B cell (primary cell): ENCODE measurements at regions not wholly inside any gene's neighbourhood (a gene's known extent, or its start where the extent isn't known, plus 50 kb on each side); places are given as distances from the start of the nearest gene placed in this dataset.

ENCODE experiments used
- CTCF ChIP-seq: fragments of 200-600 bp; IDR thresholded peaks from one replicate; pipeline ENCODE4 v1.8.0; 2022; ENCODE audit warnings: antibody characterized with exemption, mild to moderate bottlenecking
- EZH2 ChIP-seq: IDR thresholded peaks from 2 replicates; pipeline ENCODE4 v1.6.1; 2012; ENCODE audit warnings: borderline replicate concordance, low read depth, mild to moderate bottlenecking, moderate library complexity, low read length; ENCODE audit not compliant: insufficient read depth, poor library complexity, severe bottlenecking

DNA sequence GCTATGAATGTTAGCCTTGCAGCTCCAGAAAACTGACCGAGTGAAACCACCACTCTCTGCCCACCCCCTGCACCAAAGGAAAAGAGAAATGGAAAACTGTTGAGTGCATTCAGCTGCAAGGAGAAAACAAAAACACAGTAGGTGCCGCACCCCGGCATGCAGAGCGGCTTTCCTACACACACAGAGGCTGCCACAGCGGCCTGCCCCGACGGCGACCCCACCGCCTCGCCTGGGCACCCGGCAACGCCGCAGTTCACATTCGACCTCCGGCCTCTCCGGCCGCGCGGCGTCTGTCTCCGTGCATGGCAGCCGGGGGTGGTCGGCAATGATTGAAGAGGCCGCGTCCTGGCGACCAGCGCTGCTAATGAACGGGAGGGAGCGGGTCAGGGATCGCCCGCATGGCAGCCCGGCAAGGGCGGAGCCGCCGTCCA lies 417.1 kb upstream of the SALL3 start:
- TF ChIP-seq CTCF (no peak), EZH2 (no peak)
